DOHH2 (cell line): ENCODE measurements at regions not wholly inside any gene's neighbourhood (a gene's known extent, or its start where the extent isn't known, plus 50 kb on each side); places are given as distances from the start of the nearest gene placed in this dataset.

ENCODE experiments used
- CTCF ChIP-seq: fragments of 200-600 bp; sonication (generic); IDR thresholded peaks from one replicate; pipeline ENCODE4 v1.5.1; 2014; ENCODE audit warnings: antibody characterized with exemption, mild to moderate bottlenecking, low read depth, low read length; ENCODE audit not compliant: poor library complexity, severe bottlenecking
- EZH2phosphoT487 ChIP-seq: fragments of 200-600 bp; sonication (generic); IDR thresholded peaks from 2 replicates; pipeline ENCODE4 v1.6.1; 2017; ENCODE audit warnings: borderline replicate concordance, mild to moderate bottlenecking, antibody characterized with exemption, low read length, moderate library complexity, mixed read lengths

DNA sequence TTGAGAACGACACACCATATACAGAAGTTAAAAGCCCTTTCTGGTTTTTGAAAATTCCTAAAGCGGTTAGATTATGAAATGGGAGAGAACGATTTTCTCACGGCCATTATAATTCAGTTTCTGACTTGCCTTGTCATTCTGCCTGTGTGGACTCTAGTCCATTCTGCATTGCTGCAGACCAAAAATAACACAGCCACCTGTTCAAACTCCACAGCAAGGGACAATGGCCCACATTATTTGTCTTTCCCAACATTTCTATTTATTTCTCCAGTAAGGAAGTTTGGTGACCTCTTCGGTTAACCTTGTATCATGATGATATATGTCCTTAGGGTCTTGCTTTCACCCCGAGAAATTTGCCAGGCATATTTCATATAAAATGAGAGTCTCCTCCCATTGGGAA lies 497.7 kb downstream of the BRINP1 start:
- TF ChIP-seq CTCF (no peak), EZH2phosphoT487 (no peak)
